H1 (cell line): ENCODE measurements at regions not wholly inside any gene's neighbourhood (a gene's known extent, or its start where the extent isn't known, plus 50 kb on each side); places are given as distances from the start of the nearest gene placed in this dataset.

Experiments used
- ATF3 ChIP-seq: IDR thresholded peaks from 2 replicates; pipeline ENCODE4 v1.6.1; 2011; ENCODE audit warnings: low read depth, mild to moderate bottlenecking, low read length; ENCODE audit not compliant: insufficient read depth
- CHD7 ChIP-seq: fragments of 300-600 bp; sonication (generic); IDR thresholded peaks from 2 replicates; pipeline ENCODE4 v1.7.1; 2012; ENCODE audit warnings: low read length, moderate library complexity, mild to moderate bottlenecking, inconsistent platforms; ENCODE audit not compliant: insufficient replicate concordance
- EGR1 ChIP-seq: IDR thresholded peaks from 2 replicates; pipeline ENCODE4 v1.6.1; 2011; ENCODE audit warnings: low read depth, low read length, borderline replicate concordance
- EP300 ChIP-seq, 2 experiments: IDR thresholded peaks; 1 replicate in 1 of 2; 2 replicates in 1 of 2; pipeline ENCODE4 v1.6.1; 2011 to 2012; ENCODE audit warnings: low read depth in 2 of 2, low read length in 2 of 2, mild to moderate bottlenecking in 2 of 2, borderline replicate concordance in 1 of 2, inconsistent platforms in 1 of 2, moderate library complexity in 1 of 2
- EZH2 ChIP-seq: fragments of 200-600 bp; sonication (generic); IDR thresholded peaks from 2 replicates; pipeline ENCODE4 v1.7.1; 2012; ENCODE audit warnings: low read depth, mild to moderate bottlenecking, moderate library complexity, low read length, inconsistent platforms; ENCODE audit not compliant: severe bottlenecking
- SIX5 ChIP-seq: IDR thresholded peaks from 2 replicates; pipeline ENCODE4 v1.6.1; 2011; ENCODE audit warnings: mild to moderate bottlenecking, low read depth, low read length
- USF2 ChIP-seq: IDR thresholded peaks from 2 replicates; pipeline ENCODE4 v1.6.1; 2011; ENCODE audit warnings: low read length, improper control_type of control experiment
- YY1 ChIP-seq: IDR thresholded peaks from 2 replicates; pipeline ENCODE4 v1.6.1; 2011; ENCODE audit warnings: low read depth, mild to moderate bottlenecking, low read length

- no peak for TF ChIP-seq CHD7
- no peak for TF ChIP-seq USF2
- TF ChIP-seq EP300 (IDR thresholded peaks at IDR 0.05; ENCODE audit: borderline replicate concordance in 1 of 2, low read depth in 2 of 2, low read length in 2 of 2): no peak
- no peak for TF ChIP-seq EGR1
- no peak for TF ChIP-seq SIX5
- no peak for TF ChIP-seq YY1
- no peak for TF ChIP-seq ATF3
- no peak for TF ChIP-seq EZH2
Observed at GRCh38 chr5:40378396-40379177, 301.1 kb upstream of the PTGER4 start (continued).
